Glutamatergic neuron (in vitro differentiated cells): ENCODE measurements at regions not wholly inside any gene's neighbourhood (a gene's known extent, or its start where the extent isn't known, plus 50 kb on each side); places are given as distances from the start of the nearest gene placed in this dataset.

Experiments used
- DNase-seq: peaks from one replicate; pipeline ENCODE4 v3.0.0; 2022
- H3K27ac Mint-ChIP-seq: one replicate; pipeline ENCODE4 v1.8.0; 2020; ENCODE audit warnings: mild to moderate bottlenecking, mixed read lengths, inconsistent platforms; ENCODE audit not compliant: unreplicated experiment
- H3K27me3 Mint-ChIP-seq: one replicate; pipeline ENCODE4 v1.8.0; 2020; ENCODE audit warnings: mild to moderate bottlenecking, moderate library complexity, mixed read lengths, inconsistent platforms; ENCODE audit not compliant: unreplicated experiment
- H3K36me3 Mint-ChIP-seq: one replicate; pipeline ENCODE4 v1.8.0; 2020; ENCODE audit warnings: mild to moderate bottlenecking, mixed read lengths, inconsistent platforms; ENCODE audit not compliant: unreplicated experiment
- H3K4me1 Mint-ChIP-seq: one replicate; pipeline ENCODE4 v1.8.0; 2020; ENCODE audit warnings: mild to moderate bottlenecking, low read depth, mixed read lengths, inconsistent platforms; ENCODE audit not compliant: unreplicated experiment
- H3K4me3 Mint-ChIP-seq: one replicate; pipeline ENCODE4 v1.8.0; 2020; ENCODE audit warnings: mild to moderate bottlenecking, mixed read lengths, inconsistent platforms; ENCODE audit not compliant: unreplicated experiment
- H3K9me3 Mint-ChIP-seq: one replicate; pipeline ENCODE4 v1.8.0; 2020; ENCODE audit warnings: mild to moderate bottlenecking, moderate library complexity, mixed read lengths, inconsistent platforms; ENCODE audit not compliant: unreplicated experiment
- CTCF ChIP-seq: fragments of 200-600 bp; sonication (generic); IDR thresholded peaks from one replicate; pipeline ENCODE4 v1.5.0; 2021; ENCODE audit not compliant: partially characterized antibody, unreplicated experiment

DNA sequence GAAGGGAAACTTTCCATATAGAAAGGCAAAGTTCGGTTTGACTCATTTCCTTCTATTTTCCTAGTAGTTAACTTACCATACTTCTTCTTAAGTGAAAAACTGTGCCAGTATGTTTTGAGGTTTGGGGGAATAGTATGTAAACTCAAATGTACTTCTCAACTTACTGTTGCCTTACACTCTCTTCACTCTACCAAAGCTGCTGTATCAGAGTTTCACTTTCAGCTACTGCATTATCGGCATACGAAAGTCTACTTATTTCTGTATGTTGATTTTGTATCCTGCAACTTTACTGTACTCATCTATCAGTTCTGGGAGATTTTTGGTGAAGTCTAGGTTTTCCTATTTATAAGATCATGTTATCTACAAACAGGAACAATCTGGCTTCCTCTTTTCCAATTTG is 932.7 kb downstream of the FAT4 start:
- Mint-ChIP-seq H3K27me3 (no peaks in the 10 kb centered on the region), H3K4me1 (peaks cover 9% of the 10 kb centered on the region), H3K27ac (no peak overlapping the region), H3K4me3 (no peak overlapping the region), H3K9me3 (peaks cover 2% of the 10 kb centered on the region), H3K36me3 (no peaks in the 10 kb centered on the region)
- no peak for DNase-seq
- no peak for TF ChIP-seq CTCF

DNA sequence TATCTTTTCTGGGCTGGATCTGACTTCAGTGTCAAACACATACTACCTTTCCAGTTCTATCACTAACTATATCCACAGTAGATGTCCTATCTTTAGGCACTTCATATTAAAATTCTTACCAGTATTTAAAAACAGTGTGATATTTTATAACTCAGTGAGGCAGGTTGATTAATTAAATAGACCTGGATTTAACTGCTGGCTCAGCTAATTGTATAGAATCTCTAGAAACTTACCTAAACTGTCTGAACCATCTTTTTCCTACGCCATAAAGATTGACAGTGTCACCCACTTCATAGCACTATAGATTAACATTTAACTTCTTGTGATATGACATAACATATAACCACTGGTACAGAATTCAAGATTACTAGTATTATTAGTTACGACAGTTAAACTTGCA is 935.3 kb downstream of the FAT4 start:
- H3K36me3 Mint-ChIP-seq, result no peaks in the 10 kb centered on the region
- H3K27ac Mint-ChIP-seq, result no peak overlapping the region
- no peak overlapping the region for H3K4me3 Mint-ChIP-seq
- no peak for TF ChIP-seq CTCF
- H3K9me3 Mint-ChIP-seq, result no peaks in the 10 kb centered on the region
- no peaks in the 10 kb centered on the region for H3K27me3 Mint-ChIP-seq
- no peaks in the 10 kb centered on the region for H3K4me1 Mint-ChIP-seq
- DNase-seq, result no peak

DNA sequence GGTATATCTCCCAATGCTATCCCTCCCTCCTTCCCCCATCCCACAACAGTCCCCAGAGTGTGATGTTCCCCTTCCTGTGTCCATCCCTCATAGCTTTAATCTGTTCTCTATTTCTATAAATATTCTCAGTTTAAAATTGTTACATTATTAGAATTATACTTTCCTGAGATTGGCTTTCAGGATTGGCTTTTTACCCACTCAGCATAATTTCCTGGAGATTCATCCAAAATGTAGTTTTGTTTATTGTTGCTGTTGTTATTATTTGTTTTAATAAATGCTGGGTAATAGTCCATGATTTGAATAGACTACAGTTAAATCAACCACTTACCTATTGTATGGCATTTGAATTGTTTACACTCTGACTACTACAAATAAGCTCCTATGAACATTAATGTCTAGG is 936.4 kb downstream of the FAT4 start:
- no peaks in the 10 kb centered on the region for H3K36me3 Mint-ChIP-seq
- no peak for DNase-seq
- H3K27me3 Mint-ChIP-seq, result no peaks in the 10 kb centered on the region
- no peaks in the 10 kb centered on the region for H3K4me1 Mint-ChIP-seq
- H3K27ac Mint-ChIP-seq, result no peak overlapping the region
- TF ChIP-seq CTCF, result no peak
- no peaks in the 10 kb centered on the region for H3K9me3 Mint-ChIP-seq
- H3K4me3 Mint-ChIP-seq, result no peak overlapping the region

DNA sequence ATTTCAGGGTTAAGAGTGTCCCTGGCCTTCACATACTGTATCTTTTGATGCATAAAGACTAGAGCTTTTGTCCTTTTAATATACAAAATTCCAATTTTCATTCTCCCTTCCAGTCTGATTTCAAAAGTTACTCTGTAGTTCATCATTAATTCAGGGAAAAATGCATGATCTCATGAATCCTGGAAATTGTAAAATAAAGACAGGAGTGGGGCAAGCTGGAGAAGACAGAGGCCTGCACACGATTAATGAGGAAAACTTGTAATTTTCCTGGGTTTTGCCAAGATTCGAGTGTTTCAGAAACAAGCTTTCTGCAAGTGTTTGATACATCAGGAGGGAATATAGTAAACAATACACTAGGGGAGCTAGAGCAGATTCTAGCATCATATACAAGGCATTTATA is 947.9 kb downstream of the FAT4 start:
- TF ChIP-seq CTCF, result no peak
- H3K4me1 Mint-ChIP-seq, result peaks cover 3% of the 10 kb centered on the region
- H3K27me3 Mint-ChIP-seq, result no peaks in the 10 kb centered on the region
- H3K4me3 Mint-ChIP-seq, result no peak overlapping the region
- H3K27ac Mint-ChIP-seq, result no peak overlapping the region
- DNase-seq, result no peak
- no peaks in the 10 kb centered on the region for H3K36me3 Mint-ChIP-seq
- no peaks in the 10 kb centered on the region for H3K9me3 Mint-ChIP-seq

DNA sequence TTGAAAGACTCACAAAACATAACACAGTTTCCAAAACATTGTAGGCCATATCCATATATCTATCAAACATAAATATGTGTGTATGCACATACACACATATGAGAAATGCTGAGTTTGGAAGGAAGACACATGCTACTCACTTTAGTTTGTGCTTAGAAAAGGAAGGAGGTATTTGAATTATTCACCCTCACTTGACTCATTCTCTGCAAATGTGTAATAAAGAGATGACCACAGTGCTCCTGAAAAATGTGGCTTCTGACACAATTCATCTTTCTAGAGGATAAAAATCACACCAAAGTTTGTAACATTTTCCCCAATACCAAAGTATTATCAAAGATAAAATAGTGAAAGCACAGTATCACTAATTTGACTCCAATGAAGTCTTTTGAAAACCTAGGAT is 950.1 kb downstream of the FAT4 start:
- H3K4me1 Mint-ChIP-seq, result peaks cover 3% of the 10 kb centered on the region
- TF ChIP-seq CTCF, result no peak
- H3K4me3 Mint-ChIP-seq, result no peak overlapping the region
- H3K36me3 Mint-ChIP-seq, result no peaks in the 10 kb centered on the region
- no peak overlapping the region for H3K27ac Mint-ChIP-seq
- H3K9me3 Mint-ChIP-seq, result no peaks in the 10 kb centered on the region
- no peak for DNase-seq
- H3K27me3 Mint-ChIP-seq, result no peaks in the 10 kb centered on the region
